ENCODE measurements at regions not wholly inside any gene's neighbourhood (a gene's known extent, or its start where the extent isn't known, plus 50 kb on each side); places are given as distances from the start of the nearest gene placed in this dataset.

DNA sequence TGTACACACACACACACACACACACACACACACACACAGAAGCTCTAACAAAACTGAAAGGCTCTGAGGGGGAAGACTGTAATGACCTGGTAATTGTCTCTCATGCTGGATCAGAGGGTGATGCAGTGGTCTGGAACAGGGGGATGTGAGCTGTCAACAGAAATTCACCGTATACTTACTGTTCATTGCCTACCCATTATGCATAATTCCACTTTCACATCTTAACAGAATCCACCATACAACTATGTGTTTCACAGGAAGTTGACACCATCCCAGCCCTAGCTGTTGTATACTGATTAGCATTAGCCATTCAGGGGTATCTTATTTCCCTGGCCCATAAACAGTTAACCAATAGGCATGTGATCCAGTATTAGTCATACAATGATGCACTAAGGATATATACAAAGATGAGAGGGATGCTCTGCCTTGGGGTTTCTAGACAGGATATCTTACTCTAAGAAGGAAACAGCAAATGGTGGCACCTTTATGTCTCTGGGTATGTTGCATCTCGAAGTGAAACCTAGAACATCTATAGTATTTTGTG, 396.5 kb upstream of the BRINP1 start:
- no peak for TF ChIP-seq CTCF (IDR thresholded peaks at IDR 0.05)
- TF ChIP-seq EZH2 (IDR thresholded peaks at IDR 0.05; ENCODE audit: borderline replicate concordance, insufficient read depth, low read depth, low read length, poor library complexity, severe bottlenecking) = no peak
